Lung (tissue), 11 donors: ENCODE measurements at regions not wholly inside any gene's neighbourhood (a gene's known extent, or its start where the extent isn't known, plus 50 kb on each side); places are given as distances from the start of the nearest gene placed in this dataset.

Experiments
- ATAC-seq: fragments of 200-7000 bp; cut with Tn5 transposase; one replicate; pipeline ENCODE4 v1.9.1; 2020; ENCODE audit warnings: moderate number of reproducible peaks; ENCODE audit not compliant: insufficient read depth, low FRiP score
- DNase-seq, 3 donors: peaks; one replicate each; pipeline ENCODE4 v3.0.0-alpha.2; 2013 to 2017
- H3K27ac ChIP-seq, 2 donors: one replicate each; pipeline ENCODE4 v1.5.1; 2013; ENCODE audit warnings: mild to moderate bottlenecking in 2 of 2, moderate library complexity in 2 of 2, control low read depth in 1 of 2, inconsistent platforms in 1 of 2, low read depth in 1 of 2, low read length in 1 of 2
- H3K27me3 ChIP-seq, 3 donors: one replicate each; pipeline ENCODE4 v1.5.1; 2013; ENCODE audit warnings: low read length in 2 of 3; ENCODE audit not compliant: control insufficient read depth in 3 of 3, insufficient read depth in 3 of 3
- H3K36me3 ChIP-seq, 4 donors: one replicate each; pipeline ENCODE4 v1.5.1; 2013; ENCODE audit warnings: low read length in 4 of 4, mild to moderate bottlenecking in 1 of 4, moderate library complexity in 1 of 4; ENCODE audit not compliant: control insufficient read depth in 4 of 4, insufficient read depth in 4 of 4
- H3K4me1 ChIP-seq, 5 donors: one replicate each; pipeline ENCODE4 v1.5.1; 2013; ENCODE audit warnings: low read length in 5 of 5, mild to moderate bottlenecking in 2 of 5, moderate library complexity in 1 of 5; ENCODE audit not compliant: control insufficient read depth in 5 of 5, insufficient read depth in 5 of 5
- H3K4me3 ChIP-seq: one replicate; pipeline ENCODE4 v1.5.1; 2013; ENCODE audit warnings: mild to moderate bottlenecking, control low read depth, moderate library complexity
- H3K9ac ChIP-seq, 2 donors: one replicate each; pipeline ENCODE4 v1.5.1; 2013; ENCODE audit warnings: low read length in 2 of 2, control low read depth in 1 of 2; ENCODE audit not compliant: insufficient read depth in 1 of 2
- H3K9me3 ChIP-seq, 4 donors: one replicate each; pipeline ENCODE4 v1.5.1; 2013; ENCODE audit warnings: low read length in 3 of 4, mild to moderate bottlenecking in 1 of 4, moderate library complexity in 1 of 4; ENCODE audit not compliant: control insufficient read depth in 4 of 4, insufficient read depth in 3 of 4
- CTCF ChIP-seq: IDR thresholded peaks from 2 replicates; pipeline ENCODE4 v1.5.1; 2012; ENCODE audit warnings: mild to moderate bottlenecking; ENCODE audit errors: control extremely low read depth, extremely low read depth
- WGBS, 2 donors: extraction: QIAGEN DNeasy Blood & Tissue Kit; methylation state at CpG; one replicate each; pipeline ENCODE4 v1.1.7; 2013; 5-methylcytosine and 5-hydroxymethylcytosine counted together
- donor health status: control.
- donor health status: control.
- donor health status: Bipolar disorder and iron deficiency.
- donor health status: healthy.
- donor health status: DM: yes; HTN: yes; CAD: no.

GRCh38 chr14:21915826-21916225, 242.2 kb upstream of the OR4E1 start:
- H3K36me3 ChIP-seq = no peaks in the 10 kb centered on the region
- H3K9me3 ChIP-seq = no peaks in the 10 kb centered on the region
- no peak overlapping the region for H3K27ac ChIP-seq
- TF ChIP-seq CTCF = no peak
- no peaks in the 10 kb centered on the region for H3K27me3 ChIP-seq
- no peak overlapping the region for H3K4me3 ChIP-seq
- peak; percentile 79 for ATAC-seq
- DNase-seq = no peak
- WGBS, 2 donors = 37 to 61% methylated on average over 2 of the region's 2 CpGs
- H3K9ac ChIP-seq = no peak overlapping the region
- H3K4me1 ChIP-seq = peaks cover 0 to 3% (median 0%) of the 10 kb centered on the region in 5 donors

GRCh38 chr14:21913759-21914158, 240.1 kb upstream of the OR4E1 start:
- Histone ChIP-seq H3K27ac (no peak overlapping the region), H3K9ac (no peak overlapping the region), H3K27me3 (no peaks in the 10 kb centered on the region), H3K36me3 (no peaks in the 10 kb centered on the region), H3K4me1 (peaks cover 0 to 3% (median 0%) of the 10 kb centered on the region in 5 donors), H3K9me3 (no peaks in the 10 kb centered on the region), H3K4me3 (no peak overlapping the region)
- 14 to 19% methylated on average over 6 of the region's 6 CpGs for WGBS, 2 donors
- no peak for ATAC-seq
- DNase-seq = peak; percentile 40 to 77 (median 66)
- TF ChIP-seq CTCF = peak; percentile 4

GRCh38 chr14:21912367-21912766, 238.7 kb upstream of the OR4E1 start:
- no peak for TF ChIP-seq CTCF
- WGBS, 2 donors = 59 to 64% methylated on average over 3 of the region's 3 CpGs
- DNase-seq = no peak
- Histone ChIP-seq H3K4me3 (no peak overlapping the region), H3K9me3 (no peaks in the 10 kb centered on the region), H3K36me3 (no peaks in the 10 kb centered on the region), H3K4me1 (peaks cover 0 to 2% (median 0%) of the 10 kb centered on the region in 5 donors), H3K27me3 (no peaks in the 10 kb centered on the region), H3K9ac (no peak overlapping the region), H3K27ac (no peak overlapping the region)
- no peak for ATAC-seq

GRCh38 chr14:21911877-21912276, 238.3 kb upstream of the OR4E1 start:
- 38 to 52% methylated on average over 1 of the region's 1 CpG for WGBS, 2 donors

More at GRCh38 chr14:21911877-21912276, 238.3 kb upstream of the OR4E1 start:
- Histone ChIP-seq H3K36me3 (no peaks in the 10 kb centered on the region), H3K4me1 (peaks cover 0 to 2% (median 0%) of the 10 kb centered on the region in 5 donors), H3K9ac (no peak overlapping the region), H3K27ac (no peak overlapping the region), H3K9me3 (no peaks in the 10 kb centered on the region), H3K4me3 (no peak overlapping the region), H3K27me3 (no peaks in the 10 kb centered on the region)
- TF ChIP-seq CTCF = no peak
- DNase-seq (no peak), ATAC-seq (no peak)
